ENCODE measurements at regions not wholly inside any gene's neighbourhood (a gene's known extent, or its start where the extent isn't known, plus 50 kb on each side); places are given as distances from the start of the nearest gene placed in this dataset.

DNA sequence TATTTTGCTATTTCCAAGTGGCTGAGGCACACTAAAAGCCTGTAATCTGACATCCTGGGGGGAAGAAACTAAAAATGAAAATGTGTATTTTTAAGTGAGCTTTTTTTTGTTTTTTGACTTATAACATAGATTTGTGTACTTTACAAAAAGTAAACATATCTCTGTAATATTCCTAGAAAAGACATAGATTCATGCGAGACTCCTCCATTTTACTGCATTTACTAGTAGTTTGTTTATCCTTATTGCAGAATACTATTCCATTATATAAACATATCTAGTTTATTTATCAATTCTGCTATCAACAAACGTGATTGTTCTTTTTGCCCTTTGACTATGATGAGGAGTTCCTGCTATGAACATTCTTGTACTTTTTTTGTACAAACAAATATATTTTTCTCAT lies 67.8 kb upstream of the PLSCR5 start:
- TF ChIP-seq EZH2 (IDR thresholded peaks at IDR 0.05) (no peak), POLR2AphosphoS5 (IDR thresholded peaks at IDR 0.05; ENCODE audit: borderline replicate concordance, low read depth, low read length) (no peak), FOXP2 (optimal IDR thresholded peaks at IDR 0.05; ENCODE audit: control extremely low read depth, extremely low read length, insufficient read depth) (no peak)
